Liver (tissue), 3 donors: ENCODE measurements at regions not wholly inside any gene's neighbourhood (a gene's known extent, or its start where the extent isn't known, plus 50 kb on each side); places are given as distances from the start of the nearest gene placed in this dataset.

Experiments
- ATF3 ChIP-seq: IDR thresholded peaks from 2 replicates; pipeline ENCODE4 v1.6.1; 2016; ENCODE audit warnings: antibody characterized with exemption
- CTCF ChIP-seq: fragments of 150-350 bp; IDR thresholded peaks from 2 replicates; pipeline ENCODE4 v1.5.1; 2017; ENCODE audit warnings: improper control_type of control experiment, low read depth, low read length; ENCODE audit not compliant: missing input control
- FOXA1 ChIP-seq: IDR thresholded peaks from 2 replicates; pipeline ENCODE4 v1.6.1; 2016; ENCODE audit warnings: antibody characterized with exemption
- JUND ChIP-seq, 2 donors: IDR thresholded peaks; 2 replicates each; pipeline ENCODE4 v1.6.1; 2016; ENCODE audit warnings: antibody characterized with exemption in 2 of 2
- MAX ChIP-seq: IDR thresholded peaks from 2 replicates; pipeline ENCODE4 v1.6.1; 2016; ENCODE audit warnings: antibody characterized with exemption
- REST ChIP-seq: IDR thresholded peaks from 2 replicates; pipeline ENCODE4 v1.6.1; 2016; ENCODE audit warnings: antibody characterized with exemption, mild to moderate bottlenecking
- TAF1 ChIP-seq: conservative IDR thresholded peaks from 2 replicates; pipeline ENCODE4 v1.6.1; 2016; ENCODE audit warnings: antibody characterized with exemption, mild to moderate bottlenecking
- YY1 ChIP-seq: IDR thresholded peaks from 2 replicates; pipeline ENCODE4 v1.6.1; 2016; ENCODE audit warnings: antibody characterized with exemption, mild to moderate bottlenecking
- donor health status: healthy.
- donor health status: healthy.

GRCh38 chr12:46087916-46088439 lies 97.6 kb upstream of the SCAF11 start:
- TF ChIP-seq CTCF (no peak), REST (no peak), FOXA1 (no peak), TAF1 (no peak), MAX (no peak), YY1 (no peak), ATF3 (no peak), JUND (IDR thresholded peaks at IDR 0.05) (no peak)
